HG02588 (cell line): ENCODE measurements at regions not wholly inside any gene's neighbourhood (a gene's known extent, or its start where the extent isn't known, plus 50 kb on each side); places are given as distances from the start of the nearest gene placed in this dataset.

Source experiments
- ATAC-seq: cut with Tn5 transposase; IDR thresholded peaks from one replicate; pipeline ENCODE4 v1.9.1; 2021; ENCODE audit warnings: mild to moderate bottlenecking, moderate library complexity; ENCODE audit not compliant: unreplicated experiment

GRCh38 chr4:147303873-147304229, 177.0 kb upstream of the EDNRA start:
- no peak for ATAC-seq

- ATAC-seq = no peak
Observed at GRCh38 chr4:147307896-147308674, 172.8 kb upstream of the EDNRA start.

GRCh38 chr4:147309434-147309833, 171.5 kb upstream of the EDNRA start:
- ATAC-seq = no peak

- no peak for ATAC-seq
Observed at GRCh38 chr4:147310312-147310711, 170.6 kb upstream of the EDNRA start.

GRCh38 chr4:147311956-147312355, 168.9 kb upstream of the EDNRA start:
- no peak for ATAC-seq

GRCh38 chr4:147312376-147313046, 168.4 kb upstream of the EDNRA start:
- ATAC-seq = no peak

- ATAC-seq = no peak
Observed at GRCh38 chr4:147313108-147313507, 167.8 kb upstream of the EDNRA start.

- ATAC-seq = no peak
Observed at GRCh38 chr4:147318586-147318985, 162.3 kb upstream of the EDNRA start.

- no peak for ATAC-seq
Observed at GRCh38 chr4:147325571-147325981, 155.3 kb upstream of the EDNRA start.

GRCh38 chr4:147326591-147326990, 154.3 kb upstream of the EDNRA start:
- ATAC-seq = no peak

GRCh38 chr4:147327322-147327721, 153.6 kb upstream of the EDNRA start:
- no peak for ATAC-seq

GRCh38 chr4:147328189-147328588, 152.7 kb upstream of the EDNRA start:
- no peak for ATAC-seq

GRCh38 chr4:147328756-147329446, 152.0 kb upstream of the EDNRA start:
- ATAC-seq = no peak

GRCh38 chr4:147332091-147332490, 148.8 kb upstream of the EDNRA start:
- ATAC-seq = no peak

- ATAC-seq = no peak
Observed at GRCh38 chr4:147334478-147334877, 146.4 kb upstream of the EDNRA start.

- no peak for ATAC-seq
Observed at GRCh38 chr4:147335183-147335582, 145.7 kb upstream of the EDNRA start.

GRCh38 chr4:147336252-147336651, 144.6 kb upstream of the EDNRA start:
- ATAC-seq = no peak

GRCh38 chr4:147339100-147339499, 141.8 kb upstream of the EDNRA start:
- ATAC-seq = no peak

- ATAC-seq = no peak
Observed at GRCh38 chr4:147340111-147340510, 140.8 kb upstream of the EDNRA start.

- ATAC-seq = no peak
Observed at GRCh38 chr4:147340591-147341120, 140.2 kb upstream of the EDNRA start.

- no peak for ATAC-seq
Observed at GRCh38 chr4:147343692-147344091, 137.2 kb upstream of the EDNRA start.

GRCh38 chr4:147345662-147346061, 135.2 kb upstream of the EDNRA start:
- no peak for ATAC-seq
